Omental fat pad (tissue), 3 donors: ENCODE measurements at regions not wholly inside any gene's neighbourhood (a gene's known extent, or its start where the extent isn't known, plus 50 kb on each side); places are given as distances from the start of the nearest gene placed in this dataset.

ENCODE experiments used
- ATAC-seq: fragments of 150-250 bp; one replicate; pipeline ENCODE4 v1.9.1; 2016; ENCODE audit warnings: mild to moderate bottlenecking, moderate library complexity; ENCODE audit not compliant: low FRiP score
- DNase-seq: peaks from one replicate; pipeline ENCODE4 v3.0.0-alpha.2; 2019; ENCODE audit warnings: low spot score
- TF ChIP-seq, protein P1 (sequence below), 3 donors: fragments of 450-650 bp; IDR thresholded peaks; one replicate each; pipeline ENCODE4 v1.5.1; 2016 to 2017; ENCODE audit warnings: antibody characterized with exemption in 3 of 3, mild to moderate bottlenecking in 3 of 3, moderate library complexity in 2 of 3

DNA sequence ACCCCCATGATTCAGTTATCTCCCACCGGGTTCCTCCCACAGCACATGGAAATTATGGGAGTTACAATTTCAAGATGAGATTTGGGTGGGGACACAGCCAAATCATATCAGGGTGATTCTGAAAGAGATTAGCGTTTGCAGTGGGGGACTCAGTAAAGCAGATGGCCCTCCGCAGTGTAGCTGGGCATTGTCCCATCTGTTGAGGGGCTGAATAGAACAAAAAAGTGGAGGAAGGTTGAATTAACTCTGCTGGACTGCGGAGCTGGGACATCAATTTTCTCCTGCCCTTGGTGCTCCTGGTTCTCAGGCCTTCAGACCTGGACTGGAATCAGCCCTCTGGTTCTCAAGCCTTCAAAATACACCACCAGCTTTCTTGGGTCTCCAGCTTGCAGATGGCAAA, 55.2 kb upstream of the CACNA1A start:
- no peak for ATAC-seq
- TF ChIP-seq, protein P1, sequence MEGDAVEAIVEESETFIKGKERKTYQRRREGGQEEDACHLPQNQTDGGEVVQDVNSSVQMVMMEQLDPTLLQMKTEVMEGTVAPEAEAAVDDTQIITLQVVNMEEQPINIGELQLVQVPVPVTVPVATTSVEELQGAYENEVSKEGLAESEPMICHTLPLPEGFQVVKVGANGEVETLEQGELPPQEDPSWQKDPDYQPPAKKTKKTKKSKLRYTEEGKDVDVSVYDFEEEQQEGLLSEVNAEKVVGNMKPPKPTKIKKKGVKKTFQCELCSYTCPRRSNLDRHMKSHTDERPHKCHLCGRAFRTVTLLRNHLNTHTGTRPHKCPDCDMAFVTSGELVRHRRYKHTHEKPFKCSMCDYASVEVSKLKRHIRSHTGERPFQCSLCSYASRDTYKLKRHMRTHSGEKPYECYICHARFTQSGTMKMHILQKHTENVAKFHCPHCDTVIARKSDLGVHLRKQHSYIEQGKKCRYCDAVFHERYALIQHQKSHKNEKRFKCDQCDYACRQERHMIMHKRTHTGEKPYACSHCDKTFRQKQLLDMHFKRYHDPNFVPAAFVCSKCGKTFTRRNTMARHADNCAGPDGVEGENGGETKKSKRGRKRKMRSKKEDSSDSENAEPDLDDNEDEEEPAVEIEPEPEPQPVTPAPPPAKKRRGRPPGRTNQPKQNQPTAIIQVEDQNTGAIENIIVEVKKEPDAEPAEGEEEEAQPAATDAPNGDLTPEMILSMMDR (IDR thresholded peaks at IDR 0.05) = no peak
- no peak for DNase-seq

DNA sequence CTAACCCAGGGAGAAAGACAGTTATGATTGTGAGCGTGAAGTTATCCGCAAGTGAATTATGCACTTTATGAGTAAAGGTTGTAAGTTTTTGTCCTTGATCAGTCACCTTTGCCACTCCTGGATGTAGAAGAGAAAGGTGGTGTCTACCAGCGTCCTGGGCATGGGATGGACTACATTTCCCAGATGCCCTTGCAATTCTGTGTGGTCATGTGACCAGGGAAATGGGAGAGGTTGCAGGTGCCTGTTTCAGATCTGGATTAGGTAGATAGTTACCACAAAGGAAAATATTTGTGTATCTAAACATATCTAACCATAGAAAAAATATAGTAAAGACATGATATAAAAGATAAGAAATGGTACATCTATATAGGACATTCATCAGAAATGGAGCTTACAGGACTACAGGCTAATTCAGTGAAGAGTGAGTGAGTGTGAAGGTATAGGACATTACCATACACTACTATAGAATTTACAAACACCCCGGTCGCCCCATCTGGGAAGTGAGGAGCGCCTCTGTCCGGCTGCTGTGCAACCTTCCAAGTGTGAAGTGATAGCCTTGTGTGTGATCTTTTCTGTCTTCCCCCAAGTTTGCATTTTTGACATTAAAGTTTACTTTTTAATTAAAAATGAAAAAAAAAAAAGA, 51.6 kb upstream of the CACNA1A start:
- DNase-seq (no peak), ATAC-seq (no peak)
- TF ChIP-seq, protein P1 (IDR thresholded peaks at IDR 0.05) = no peak

DNA sequence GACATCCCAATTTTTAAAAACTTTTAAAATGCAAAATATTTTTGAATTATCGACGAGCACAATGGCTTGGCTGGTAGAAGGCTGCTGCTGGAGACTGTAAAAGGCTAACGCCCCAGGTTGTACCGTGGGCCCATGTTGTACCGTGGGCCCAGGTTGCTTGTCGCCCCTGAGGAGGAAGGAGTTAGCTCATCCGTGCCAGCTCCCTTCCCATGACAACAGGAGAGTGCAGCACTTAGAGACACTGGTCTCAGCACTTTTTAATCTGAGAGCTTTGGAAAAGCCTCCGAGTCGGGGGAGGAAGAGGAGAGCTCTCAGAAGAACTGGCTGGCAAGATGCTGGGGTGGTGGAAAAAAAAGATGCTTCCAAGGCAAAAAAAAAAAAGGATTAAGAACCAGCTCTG, 50.3 kb upstream of the CACNA1A start:
- DNase-seq (no peak), ATAC-seq (no peak)
- TF ChIP-seq, protein P1 (IDR thresholded peaks at IDR 0.05) = no peak
